Stimulated activated CD4-positive, alpha-beta T cell treated with anti-CD3 and anti-CD28 coated beads, Interleukin-15, amount 100 ng/mL, for 24 hours (primary cell): ENCODE measurements at regions not wholly inside any gene's neighbourhood (a gene's known extent, or its start where the extent isn't known, plus 50 kb on each side); places are given as distances from the start of the nearest gene placed in this dataset.
"Not testable (repeated sequence)": the region's sequence is repeated elsewhere in the genome, so short reads cannot be mapped to it uniquely, and the experiment has no call there.

Experiments
- DNase-seq: peaks from one replicate; pipeline ENCODE4 v3.0.0-alpha.2; 2020

- not testable (repeated sequence) for DNase-seq
These were observed 517.0 kb downstream of the IRS2 start for GRCh38 chr13:109269381-109269780.

GRCh38 chr13:109268492-109268891, 517.9 kb downstream of the IRS2 start:
- DNase-seq = not testable (repeated sequence)

GRCh38 chr13:109267400-109267799, 519.0 kb downstream of the IRS2 start:
- not testable (repeated sequence) for DNase-seq

- not testable (repeated sequence) for DNase-seq
These were observed 521.0 kb downstream of the IRS2 start for GRCh38 chr13:109265438-109265742.

GRCh38 chr13:109264603-109265437, 521.6 kb downstream of the IRS2 start:
- DNase-seq = not testable (repeated sequence)

GRCh38 chr13:109257761-109258157, 528.6 kb downstream of the IRS2 start:
- not testable (repeated sequence) for DNase-seq
